ENCODE measurements at regions not wholly inside any gene's neighbourhood (a gene's known extent, or its start where the extent isn't known, plus 50 kb on each side); places are given as distances from the start of the nearest gene placed in this dataset.

DNA sequence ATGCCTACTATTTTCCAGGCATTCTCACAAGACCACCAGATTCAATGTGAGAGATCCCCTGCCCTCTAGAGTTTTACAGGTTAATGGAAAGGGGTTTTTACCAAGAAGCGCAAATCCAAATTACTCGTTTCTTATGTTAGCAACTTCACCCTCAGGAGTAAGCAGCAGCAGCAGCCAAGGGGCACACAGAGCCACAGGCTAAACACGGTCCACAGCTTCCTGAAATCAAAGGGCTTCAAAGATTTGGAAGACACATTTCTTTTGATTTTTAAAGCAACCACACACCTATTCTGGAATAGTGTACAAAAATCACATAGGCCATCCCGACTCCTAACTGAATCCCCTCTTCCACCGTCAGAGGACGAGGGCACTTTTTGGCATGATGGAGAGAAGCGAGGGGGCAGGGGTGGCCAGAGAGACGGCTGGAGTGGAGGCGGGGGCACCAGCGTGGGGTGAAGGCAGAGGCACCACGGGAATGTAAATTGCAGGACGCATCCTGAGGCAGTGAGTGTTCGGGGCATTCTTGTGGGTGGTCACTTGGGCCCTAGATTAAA lies 107.0 kb downstream of the ARF6 start:
- no peak for DNase-seq

- DNase-seq = peak; percentile 70
These were observed 107.7 kb downstream of the ARF6 start for GRCh38 chr14:50000380-50001150.

GRCh38 chr14:50001151-50001998 lies 108.5 kb downstream of the ARF6 start:
- DNase-seq = peak; percentile 96

GRCh38 chr14:50001999-50002925 lies 109.4 kb downstream of the ARF6 start:
- peak; percentile 45 for DNase-seq

- no peak for DNase-seq
These were observed 110.0 kb downstream of the ARF6 start for GRCh38 chr14:50002926-50003212.

DNA sequence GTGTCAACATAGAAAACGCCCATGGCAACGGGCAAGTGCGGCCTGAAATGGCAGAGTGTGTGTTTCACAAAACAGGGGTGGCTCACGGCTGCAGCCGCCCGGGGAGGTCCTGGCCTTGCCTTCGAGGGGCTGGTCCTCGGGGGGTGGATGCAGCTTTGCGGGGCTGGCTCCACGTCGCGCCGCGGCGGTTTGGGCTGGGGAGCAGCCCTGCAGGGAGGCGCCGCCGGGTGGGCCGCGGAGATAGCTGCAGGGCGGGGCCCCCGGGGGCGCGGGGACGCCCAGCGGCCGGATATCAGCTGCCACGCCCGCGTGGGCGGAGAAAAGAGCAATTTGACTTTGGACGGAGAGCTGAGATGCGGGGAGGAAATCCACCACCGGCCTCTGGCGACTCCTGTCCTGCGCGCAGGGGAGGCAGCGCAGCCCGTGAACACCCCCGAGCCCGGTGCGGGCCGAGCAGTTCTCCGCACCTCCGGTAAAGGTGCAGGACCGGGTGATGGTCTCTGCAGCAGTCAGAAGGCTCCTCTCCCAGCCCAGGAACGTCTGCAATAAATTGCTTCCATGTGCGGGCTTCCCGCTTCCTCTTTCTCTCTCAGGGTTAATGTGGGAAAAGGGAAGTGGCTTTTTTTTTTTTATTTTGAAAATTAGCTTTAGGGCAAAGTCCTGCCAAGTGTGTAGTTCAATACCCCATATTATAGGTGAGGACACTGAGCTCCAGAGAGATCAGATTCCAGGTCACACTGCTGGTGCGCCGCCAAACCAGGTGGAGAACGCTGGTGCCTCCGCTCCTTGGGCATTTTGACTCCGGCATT lies 110.5 kb downstream of the ARF6 start:
- peak; percentile 94 for DNase-seq

- DNase-seq = no peak
These were observed 110.2 kb downstream of the VCPKMT start for GRCh38 chr14:50006141-50006540.

DNA sequence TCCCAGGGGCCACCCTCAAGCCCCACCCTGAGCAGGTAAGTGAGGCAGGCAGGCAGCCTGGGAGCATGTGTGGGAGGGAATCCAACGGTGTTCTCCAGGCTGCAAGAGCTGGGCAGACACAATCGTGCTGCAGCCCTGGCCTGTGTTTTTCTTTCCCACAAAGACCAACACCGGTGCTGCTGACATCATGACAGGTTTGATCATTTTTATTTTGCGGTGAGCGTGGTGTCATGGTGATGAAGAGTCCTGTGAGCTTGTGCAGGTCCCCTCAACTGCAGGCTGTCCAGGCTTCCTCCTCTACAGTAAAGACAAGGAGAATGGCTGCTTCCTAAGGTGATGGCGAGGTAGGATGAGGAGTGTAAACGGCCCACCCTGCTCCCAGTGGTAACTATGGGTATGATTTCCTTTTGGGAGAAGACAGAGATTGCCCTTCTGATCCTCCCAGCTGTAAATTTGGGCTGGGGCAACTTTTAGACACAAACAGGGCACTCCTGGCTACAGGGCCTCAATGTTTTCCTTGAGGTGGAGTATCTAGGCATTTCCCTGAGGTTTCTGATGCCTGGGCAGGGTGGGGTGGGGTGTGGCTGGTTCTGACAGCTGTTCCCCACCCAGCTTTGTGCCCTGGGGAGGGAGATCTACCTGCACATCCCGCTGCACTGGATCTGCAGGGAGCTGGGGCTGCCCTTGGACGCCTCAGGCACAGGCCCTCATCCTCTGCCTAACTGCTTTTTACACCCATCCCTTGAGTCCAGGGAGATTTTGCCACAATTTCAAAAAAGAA lies 109.1 kb downstream of the VCPKMT start:
- DNase-seq = no peak

DNA sequence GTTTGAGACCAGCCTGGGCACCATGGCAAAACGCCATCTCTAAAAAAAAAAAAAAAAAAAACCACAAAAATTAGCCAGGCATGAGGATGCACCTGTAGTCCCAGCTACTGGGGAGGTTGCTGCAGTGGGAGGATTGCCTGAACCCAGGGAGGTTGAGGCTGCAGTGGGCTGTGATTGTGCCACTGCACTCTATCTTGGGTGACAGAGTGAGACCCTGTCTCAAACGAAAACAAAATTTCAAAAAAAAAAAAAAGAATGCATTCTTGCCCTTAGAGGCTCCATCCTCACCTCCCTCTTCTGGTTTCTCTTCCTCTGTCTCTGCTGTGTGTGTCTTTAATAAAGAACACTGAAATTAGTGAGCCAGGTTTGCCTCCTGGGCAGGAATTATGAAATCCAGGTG lies 107.8 kb downstream of the VCPKMT start:
- no peak for DNase-seq

DNA sequence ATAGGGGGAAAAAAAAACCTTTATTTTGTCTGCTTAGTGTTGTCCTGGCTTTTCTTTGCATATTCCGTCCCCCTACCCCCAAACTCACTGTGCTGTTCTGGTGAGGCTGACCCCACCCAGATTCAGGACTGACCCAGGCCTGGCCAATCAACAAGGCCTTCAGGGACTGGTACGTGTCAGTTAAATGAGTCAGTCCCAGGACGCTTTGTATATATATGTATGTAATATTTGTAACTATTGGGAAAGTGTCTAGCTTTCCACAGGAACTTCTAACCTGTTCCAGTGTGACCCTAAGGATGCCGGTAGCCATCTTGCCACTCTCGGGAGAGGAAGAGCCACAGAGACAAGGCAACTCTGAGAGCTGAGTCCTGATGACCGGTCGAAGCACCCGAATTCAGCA lies 107.4 kb downstream of the VCPKMT start:
- no peak for DNase-seq

- DNase-seq = no peak
These were observed 105.6 kb downstream of the VCPKMT start for GRCh38 chr14:50010752-50011151.

- DNase-seq = no peak
These were observed 105.1 kb downstream of the VCPKMT start for GRCh38 chr14:50011242-50011641.

DNA sequence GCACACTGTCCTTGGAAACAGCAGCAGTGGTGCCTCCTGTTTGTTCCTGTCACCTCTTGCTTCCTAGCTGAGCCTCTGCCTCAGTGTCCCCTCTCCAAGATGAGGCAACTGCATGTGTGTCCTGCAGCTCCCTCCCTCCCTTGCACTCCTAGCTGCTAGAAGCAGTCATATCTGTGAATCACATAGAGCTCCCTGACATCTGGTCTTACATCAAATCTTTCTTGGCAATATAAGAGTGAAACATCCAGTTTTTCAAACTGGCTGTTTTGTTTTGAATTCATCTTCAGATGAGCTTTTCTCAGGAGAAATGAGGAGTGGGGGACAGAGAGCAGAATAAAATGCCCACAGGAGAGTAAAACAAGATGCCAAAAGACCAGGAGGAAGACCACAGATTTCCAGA lies 103.7 kb downstream of the VCPKMT start:
- no peak for DNase-seq

DNA sequence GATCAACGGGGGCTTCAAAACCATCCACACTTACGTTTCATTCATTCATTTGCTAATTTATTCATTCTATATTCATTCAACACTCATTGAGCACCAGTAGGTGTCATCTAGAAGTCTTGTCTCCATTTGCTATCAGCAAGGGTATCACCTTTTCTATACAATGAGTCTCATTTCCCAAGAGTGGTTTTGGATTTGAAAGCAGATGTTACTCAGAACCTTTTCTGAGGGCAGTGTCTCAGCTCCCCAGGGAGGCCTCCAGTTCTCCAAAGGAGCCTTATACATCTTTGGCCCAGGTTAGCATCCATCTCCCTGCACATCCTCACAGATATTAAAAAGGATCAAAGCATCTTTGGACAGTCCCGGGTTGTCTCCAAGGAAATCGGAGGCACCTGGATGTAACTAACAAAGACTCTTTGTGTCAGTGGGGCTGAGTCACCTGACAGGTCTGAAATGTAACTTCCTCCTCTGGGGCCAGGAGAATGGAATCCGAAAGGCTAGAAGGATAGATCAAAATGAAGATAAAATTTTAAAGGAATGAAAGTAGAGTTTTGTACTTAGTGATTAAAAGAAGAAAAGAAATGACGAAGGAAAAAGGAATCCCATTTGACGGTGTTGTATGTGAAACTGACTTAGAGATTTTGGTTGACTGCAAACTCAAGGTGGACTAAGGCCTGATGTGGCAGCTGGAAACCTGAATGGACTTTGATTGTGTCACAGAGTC lies 103.0 kb downstream of the VCPKMT start:
- no peak for DNase-seq

- no peak for DNase-seq
These were observed 102.4 kb downstream of the VCPKMT start for GRCh38 chr14:50013934-50014333.

DNA sequence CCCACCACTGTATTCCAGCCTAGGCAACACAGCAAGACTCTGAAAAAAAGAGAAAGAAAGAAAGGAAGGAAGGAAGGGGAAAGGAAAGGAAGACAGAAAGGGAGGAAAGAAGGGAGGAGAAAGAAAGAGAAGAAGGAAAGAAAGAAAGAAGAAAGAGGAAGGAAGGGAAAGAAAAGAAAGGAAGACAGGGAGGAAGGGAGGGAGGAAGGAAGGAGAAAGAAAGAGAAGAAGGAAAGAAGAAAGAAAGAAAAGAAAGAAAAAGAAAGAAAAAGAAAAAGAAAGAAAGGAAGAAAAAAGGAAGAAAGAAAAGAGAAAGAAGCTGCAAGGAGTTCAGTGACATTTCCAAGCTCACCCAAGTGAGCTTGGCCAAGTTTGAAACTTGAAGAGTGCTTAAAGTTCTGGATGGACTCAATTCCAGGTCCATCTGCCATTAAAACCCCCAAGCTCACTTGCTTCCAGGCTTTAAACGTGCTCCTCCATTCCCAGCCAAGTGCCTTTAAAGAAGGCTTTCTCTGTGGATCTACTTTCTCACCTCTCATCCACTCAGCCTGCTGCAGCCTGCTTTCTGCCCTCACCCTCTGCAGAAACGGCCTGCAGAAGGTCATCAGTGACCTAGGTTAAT lies 101.5 kb downstream of the VCPKMT start:
- DNase-seq = no peak

- no peak for DNase-seq
These were observed 100.7 kb downstream of the VCPKMT start for GRCh38 chr14:50015716-50016115.

DNA sequence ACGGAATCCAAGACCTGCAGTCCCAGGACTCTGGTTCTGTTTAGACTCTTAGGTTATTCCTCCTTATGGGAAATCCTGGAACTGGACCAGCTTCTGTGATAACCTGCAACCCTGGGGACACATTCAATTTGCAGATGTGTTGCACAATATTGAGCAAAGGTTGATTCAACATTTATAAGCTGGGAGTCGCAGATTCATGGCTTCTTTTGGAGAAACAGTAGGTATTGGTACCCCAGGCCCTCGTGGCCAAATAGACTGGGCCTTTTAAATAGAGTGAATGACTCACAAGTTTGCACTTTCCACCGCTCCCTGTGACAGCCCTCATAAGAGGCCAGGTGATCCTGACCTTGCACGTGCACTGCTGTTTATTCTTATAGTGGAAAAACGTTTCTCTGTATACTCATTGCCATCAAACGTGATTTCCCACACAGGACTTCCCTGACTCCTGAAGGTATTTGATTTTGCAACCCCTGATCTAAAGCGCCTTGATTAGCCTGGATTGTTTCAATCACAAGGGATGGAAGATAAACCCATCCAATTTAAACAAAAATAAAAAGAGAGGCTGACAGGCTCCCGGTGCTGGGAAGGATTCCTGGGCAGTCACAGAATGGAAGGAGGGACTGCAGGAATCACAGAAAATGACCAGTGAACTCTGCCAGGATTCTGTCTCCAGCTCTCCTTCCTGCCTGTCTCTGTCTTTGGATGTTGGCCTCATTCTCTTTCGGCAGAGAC lies 98.0 kb downstream of the VCPKMT start:
- no peak for DNase-seq

DNA sequence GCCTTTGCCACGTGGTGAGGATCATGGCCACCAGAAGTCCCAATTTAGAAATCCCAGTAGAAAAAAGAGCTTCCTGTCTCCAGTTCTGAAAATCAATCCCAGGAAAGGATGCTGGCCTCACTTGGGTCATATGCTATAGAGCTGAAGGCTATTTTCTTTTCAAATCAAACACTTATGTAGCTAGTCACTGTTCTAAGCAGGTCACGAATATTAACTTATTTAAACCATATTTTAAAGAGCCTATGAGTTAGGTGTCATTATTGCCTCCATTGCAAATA lies 97.5 kb downstream of the VCPKMT start:
- no peak for DNase-seq

DNA sequence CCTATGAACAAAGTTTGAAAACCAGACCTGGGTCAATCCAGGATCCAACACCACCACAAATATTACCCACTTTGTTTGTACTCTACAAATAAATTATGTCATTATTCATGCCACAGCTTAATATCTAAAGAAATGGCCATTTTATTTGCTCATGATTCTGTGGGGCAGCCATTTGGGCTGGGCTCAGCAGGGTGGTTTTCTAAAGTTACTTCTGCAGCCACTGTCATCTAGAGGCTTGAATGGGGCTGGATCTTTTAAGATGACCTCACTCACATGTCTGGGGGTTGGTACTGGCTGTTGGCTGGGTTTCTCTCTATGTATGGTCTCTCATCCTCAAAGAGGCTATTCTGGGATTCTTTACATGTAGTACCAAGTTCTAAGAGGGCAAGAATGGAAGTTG lies 96.2 kb downstream of the VCPKMT start:
- DNase-seq = no peak

Data from NCI-H69 (cell line).